Glomerular endothelial cell (primary cell): ENCODE measurements at regions not wholly inside any gene's neighbourhood (a gene's known extent, or its start where the extent isn't known, plus 50 kb on each side); places are given as distances from the start of the nearest gene placed in this dataset.
"Not testable (repeated sequence)": the region's sequence is repeated elsewhere in the genome, so short reads cannot be mapped to it uniquely, and the experiment has no call there.

Source experiments
- DNase-seq: peaks from one replicate; pipeline ENCODE4 v3.0.0-alpha.2; 2011; ENCODE audit warnings: low read depth, low spot score; ENCODE audit errors: extremely low read depth

GRCh38 chr16:33913601-33914000, 454.2 kb downstream of the TP53TG3F start:
- DNase-seq, result not testable (repeated sequence)

GRCh38 chr16:33920761-33921545, 461.5 kb downstream of the TP53TG3F start:
- DNase-seq, result not testable (repeated sequence)

GRCh38 chr16:33922914-33923313, 463.5 kb downstream of the TP53TG3F start:
- DNase-seq, result not testable (repeated sequence)

- DNase-seq, result not testable (repeated sequence)
These were observed 468.6 kb downstream of the TP53TG3F start for GRCh38 chr16:33928026-33928425.

- not testable (repeated sequence) for DNase-seq
These were observed 472.8 kb downstream of the TP53TG3F start for GRCh38 chr16:33932191-33932590.

- not testable (repeated sequence) for DNase-seq
These were observed 473.6 kb downstream of the TP53TG3F start for GRCh38 chr16:33933039-33933438.

- DNase-seq, result not testable (repeated sequence)
These were observed 476.4 kb downstream of the TP53TG3F start for GRCh38 chr16:33935766-33936165.

GRCh38 chr16:33938097-33938496, 478.7 kb downstream of the TP53TG3F start:
- DNase-seq, result not testable (repeated sequence)

- DNase-seq, result not testable (repeated sequence)
These were observed 502.1 kb downstream of the TP53TG3F start for GRCh38 chr16:33961536-33961935.

- not testable (repeated sequence) for DNase-seq
These were observed 506.1 kb downstream of the TP53TG3F start for GRCh38 chr16:33965534-33965933.

- DNase-seq, result not testable (repeated sequence)
These were observed 507.4 kb downstream of the TP53TG3F start for GRCh38 chr16:33966855-33967254.

- not testable (repeated sequence) for DNase-seq
These were observed 515.1 kb downstream of the TP53TG3F start for GRCh38 chr16:33974557-33974956.

GRCh38 chr16:33975744-33976143, 516.3 kb downstream of the TP53TG3F start:
- not testable (repeated sequence) for DNase-seq

GRCh38 chr16:33976521-33976920, 517.1 kb downstream of the TP53TG3F start:
- DNase-seq, result not testable (repeated sequence)

- DNase-seq, result not testable (repeated sequence)
These were observed 519.4 kb downstream of the TP53TG3F start for GRCh38 chr16:33978784-33979183.

- DNase-seq, result not testable (repeated sequence)
These were observed 520.2 kb downstream of the TP53TG3F start for GRCh38 chr16:33979613-33980012.

GRCh38 chr16:33980736-33981135, 521.3 kb downstream of the TP53TG3F start:
- not testable (repeated sequence) for DNase-seq

- not testable (repeated sequence) for DNase-seq
These were observed 525.0 kb downstream of the TP53TG3F start for GRCh38 chr16:33984428-33984827.

- not testable (repeated sequence) for DNase-seq
These were observed 527.1 kb downstream of the TP53TG3F start for GRCh38 chr16:33986521-33986920.

GRCh38 chr16:33987348-33987963, 528.0 kb downstream of the TP53TG3F start:
- not testable (repeated sequence) for DNase-seq

GRCh38 chr16:33988012-33988411, 528.6 kb downstream of the TP53TG3F start:
- DNase-seq, result not testable (repeated sequence)

- DNase-seq, result not testable (repeated sequence)
These were observed 531.1 kb downstream of the TP53TG3F start for GRCh38 chr16:33990488-33990887.
